Liver (tissue), 8 donors: ENCODE measurements at regions not wholly inside any gene's neighbourhood (a gene's known extent, or its start where the extent isn't known, plus 50 kb on each side); places are given as distances from the start of the nearest gene placed in this dataset. TPM values are rescaled to one million over a fixed set of nuclear protein-coding genes. Genes with fewer than 3 reads are reported as not detected.

ENCODE experiments used
- DNase-seq: peaks from one replicate; pipeline ENCODE4 v3.0.0-alpha.2; 2017; ENCODE audit warnings: low spot score
- H3K27ac ChIP-seq, 2 donors: one replicate each; pipeline ENCODE4 v1.7.0; 2013; ENCODE audit warnings: inconsistent platforms in 2 of 2, low read length in 2 of 2, control low read depth in 1 of 2, low read depth in 1 of 2, mild to moderate bottlenecking in 1 of 2
- H3K27me3 ChIP-seq, 4 donors: one replicate each; pipeline versions ENCODE4 v1.6.1 to v1.7.0; 2013; ENCODE audit warnings: low read length in 3 of 4, inconsistent platforms in 1 of 4, mild to moderate bottlenecking in 1 of 4, moderate library complexity in 1 of 4; ENCODE audit not compliant: control insufficient read depth in 4 of 4, insufficient read depth in 4 of 4
- H3K36me3 ChIP-seq, 4 donors: one replicate each; pipeline versions ENCODE4 v1.6.1 to v1.7.0; 2013; ENCODE audit warnings: low read length in 3 of 4, mild to moderate bottlenecking in 3 of 4, low read depth in 1 of 4, moderate library complexity in 1 of 4; ENCODE audit not compliant: control insufficient read depth in 4 of 4, insufficient read depth in 3 of 4
- H3K4me1 ChIP-seq, 4 donors: one replicate each; pipeline versions ENCODE4 v1.6.1 to v1.7.0; 2013; ENCODE audit warnings: low read length in 3 of 4, mild to moderate bottlenecking in 3 of 4, moderate library complexity in 1 of 4; ENCODE audit not compliant: control insufficient read depth in 4 of 4, insufficient read depth in 4 of 4
- H3K4me3 ChIP-seq, 3 donors: one replicate each; pipeline versions ENCODE4 v1.6.1 to v1.7.0; 2013; ENCODE audit warnings: low read length in 3 of 3, control low read depth in 1 of 3, low read depth in 1 of 3, mild to moderate bottlenecking in 1 of 3
- H3K9ac ChIP-seq, 2 donors: one replicate each; pipeline ENCODE4 v1.7.0; 2013; ENCODE audit warnings: low read length in 2 of 2, mild to moderate bottlenecking in 2 of 2, moderate library complexity in 2 of 2, control low read depth in 1 of 2, low read depth in 1 of 2
- H3K9me3 ChIP-seq, 4 donors: one replicate each; pipeline versions ENCODE4 v1.6.1 to v1.7.0; 2013; ENCODE audit warnings: low read length in 3 of 4; ENCODE audit not compliant: control insufficient read depth in 4 of 4
- ATF3 ChIP-seq: IDR thresholded peaks from 2 replicates; pipeline ENCODE4 v1.6.1; 2016; ENCODE audit warnings: antibody characterized with exemption
- EGR1 ChIP-seq, 2 donors: IDR thresholded peaks; 2 replicates each; pipeline ENCODE4 v1.6.1; 2016 to 2018; ENCODE audit warnings: antibody characterized with exemption in 2 of 2, low read depth in 2 of 2
- FOXA1 ChIP-seq: IDR thresholded peaks from 2 replicates; pipeline ENCODE4 v1.6.1; 2016; ENCODE audit warnings: antibody characterized with exemption
- HNF4G ChIP-seq: IDR thresholded peaks from 2 replicates; pipeline ENCODE4 v1.6.1; 2016; ENCODE audit warnings: antibody characterized with exemption
- JUND ChIP-seq, 2 donors: IDR thresholded peaks; 2 replicates each; pipeline ENCODE4 v1.6.1; 2016; ENCODE audit warnings: antibody characterized with exemption in 2 of 2
- MAX ChIP-seq: IDR thresholded peaks from 2 replicates; pipeline ENCODE4 v1.6.1; 2016; ENCODE audit warnings: antibody characterized with exemption
- RAD21 ChIP-seq, 2 donors: IDR thresholded peaks; 2 replicates each; pipeline ENCODE4 v1.6.1; 2016; ENCODE audit warnings: antibody characterized with exemption in 2 of 2, mild to moderate bottlenecking in 2 of 2
- REST ChIP-seq: IDR thresholded peaks from 2 replicates; pipeline ENCODE4 v1.6.1; 2016; ENCODE audit warnings: antibody characterized with exemption, mild to moderate bottlenecking
- RXRA ChIP-seq, 2 donors: IDR thresholded peaks; 2 replicates each; pipeline ENCODE4 v1.6.1; 2017 to 2018; ENCODE audit warnings: antibody characterized with exemption in 2 of 2, mild to moderate bottlenecking in 1 of 2
- TAF1 ChIP-seq: conservative IDR thresholded peaks from 2 replicates; pipeline ENCODE4 v1.6.1; 2016; ENCODE audit warnings: antibody characterized with exemption, mild to moderate bottlenecking
- WGBS: extraction: QIAGEN DNeasy Blood & Tissue Kit; methylation state at CpG from one replicate; pipeline ENCODE4 v1.1.7; 2013; 5-methylcytosine and 5-hydroxymethylcytosine counted together
- small RNA-seq: library from RNA; depleted of rRNA; stranded (forward); fragments of <200 nt; gene quantifications from one replicate; pipeline ENCODE3, GENCODE V24; 2014
- donor health status: healthy.
- donor health status: healthy.
- donor health status: healthy.
- donor health status: healthy.

GRCh38 chr3:98954791-98955604 is 53.5 kb upstream of the DCBLD2 start:
- DNase-seq, result no peak
- Histone ChIP-seq H3K9me3 (no peaks in the 10 kb centered on the region), H3K4me3 (no peak overlapping the region), H3K9ac (no peak overlapping the region), H3K4me1 (no peaks in the 10 kb centered on the region), H3K36me3 (no peaks in the 10 kb centered on the region), H3K27me3 (no peaks in the 10 kb centered on the region), H3K27ac (no peak overlapping the region)
- no peak for TF ChIP-seq FOXA1
- TF ChIP-seq REST, result no peak
- TF ChIP-seq TAF1, result no peak
- TF ChIP-seq JUND (IDR thresholded peaks at IDR 0.05), result no peak
- no peak for TF ChIP-seq MAX
- no peak for TF ChIP-seq ATF3
- no peak for TF ChIP-seq RXRA (IDR thresholded peaks at IDR 0.05)
- no peak for TF ChIP-seq HNF4G
- TF ChIP-seq EGR1 (IDR thresholded peaks at IDR 0.05; ENCODE audit: low read depth in 2 of 2), result no peak
- WGBS, result 79% methylated on average over 3 of the region's 3 CpGs

GRCh38 chr3:98954242-98954641 is 52.7 kb upstream of the DCBLD2 start:
- Histone ChIP-seq H3K9ac (no peak overlapping the region), H3K27ac (no peak overlapping the region), H3K9me3 (no peaks in the 10 kb centered on the region), H3K27me3 (no peaks in the 10 kb centered on the region), H3K4me3 (no peak overlapping the region), H3K36me3 (no peaks in the 10 kb centered on the region), H3K4me1 (no peaks in the 10 kb centered on the region)
- WGBS, result 71% methylated on average over 1 of the region's 1 CpG
- DNase-seq, result no peak
- no peak for TF ChIP-seq ATF3
- TF ChIP-seq MAX, result no peak
- no peak for TF ChIP-seq RXRA (IDR thresholded peaks at IDR 0.05)
- TF ChIP-seq FOXA1, result no peak
- TF ChIP-seq RAD21 (IDR thresholded peaks at IDR 0.05), result no peak

- Histone ChIP-seq H3K27me3 (no peaks in the 10 kb centered on the region), H3K4me1 (no peaks in the 10 kb centered on the region), H3K9ac (no peak overlapping the region), H3K9me3 (no peaks in the 10 kb centered on the region), H3K27ac (no peak overlapping the region), H3K36me3 (no peaks in the 10 kb centered on the region), H3K4me3 (no peak overlapping the region)
- WGBS, result 96% methylated on average over 1 of the region's 1 CpG
- DNase-seq, result no peak
- TF ChIP-seq EGR1 (IDR thresholded peaks at IDR 0.05; ENCODE audit: low read depth in 2 of 2), result no peak
These were observed 50.9 kb upstream of the DCBLD2 start for GRCh38 chr3:98952404-98952803.

Small RNA genes in the stretch of these regions (small RNA-seq; reads per million reads assigned to genes)
- gene AC107297.1, result not detected
- gene RF00066, result not detected
